HuH-7.5 (cell line): ENCODE measurements at regions not wholly inside any gene's neighbourhood (a gene's known extent, or its start where the extent isn't known, plus 50 kb on each side); places are given as distances from the start of the nearest gene placed in this dataset.

Experiments
- DNase-seq: peaks from one replicate; pipeline ENCODE4 v3.0.0; 2011; ENCODE audit warnings: low spot score

DNA sequence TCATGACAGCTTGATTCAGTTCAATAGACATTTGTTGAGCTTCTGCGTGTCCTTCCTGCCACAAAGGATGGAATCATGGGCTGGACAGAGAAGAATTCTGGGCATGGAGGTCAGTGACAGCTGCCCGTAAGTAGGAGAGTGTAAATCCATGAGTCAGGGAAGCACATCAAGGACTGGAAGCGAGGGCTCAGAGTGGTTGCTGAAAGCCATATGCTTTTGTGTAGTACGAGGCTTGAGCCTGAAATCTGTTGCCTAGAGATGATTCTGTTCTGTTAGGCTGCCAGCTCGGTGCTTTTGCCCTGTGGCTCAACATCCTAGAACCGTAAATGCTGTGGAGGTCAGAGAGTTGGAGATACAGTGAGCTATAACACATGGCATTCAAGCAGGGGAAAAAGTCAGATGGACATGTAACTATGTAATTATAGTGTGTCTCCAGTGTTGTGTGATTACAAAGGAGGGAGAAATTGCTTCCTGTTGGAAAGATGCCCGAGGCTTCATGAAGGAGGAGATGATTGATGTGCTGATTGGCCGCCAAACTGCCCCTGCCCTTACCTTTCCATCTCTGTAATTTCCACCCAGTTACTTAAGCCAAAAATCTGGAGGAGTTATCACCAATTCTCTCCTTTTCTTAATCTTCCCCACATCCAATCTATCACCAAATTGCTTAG is 92.8 kb upstream of the CACNA1E start:
- DNase-seq = no peak

DNA sequence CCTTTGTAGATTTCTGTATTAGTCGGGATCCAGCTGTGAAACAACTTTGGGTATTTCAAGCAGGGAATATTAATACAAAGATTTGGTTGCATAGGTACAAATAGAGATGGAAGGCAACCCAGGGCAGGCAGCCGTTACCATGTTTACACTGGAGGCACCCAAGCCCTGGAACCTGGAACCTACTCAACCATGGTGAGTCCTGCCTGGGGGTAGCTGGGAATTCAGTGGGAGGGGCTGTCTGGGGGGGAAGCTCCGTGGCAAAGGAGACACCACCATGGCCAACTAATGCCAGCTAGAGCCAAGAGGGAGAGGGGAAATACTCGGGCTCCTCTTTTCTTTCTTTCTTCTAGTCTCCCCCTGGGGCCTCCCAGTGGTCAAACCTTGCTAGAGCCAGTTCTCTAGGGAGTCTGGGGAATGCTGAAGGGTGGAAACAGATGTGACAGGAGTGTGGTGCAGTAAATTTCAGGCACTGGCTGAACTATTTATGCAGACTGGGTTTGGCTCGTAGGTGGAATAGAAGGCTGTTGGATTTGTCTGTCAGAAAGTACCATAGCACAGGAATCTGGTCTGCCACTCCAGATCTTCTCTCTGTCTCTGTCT is 91.9 kb upstream of the CACNA1E start:
- DNase-seq = no peak

DNA sequence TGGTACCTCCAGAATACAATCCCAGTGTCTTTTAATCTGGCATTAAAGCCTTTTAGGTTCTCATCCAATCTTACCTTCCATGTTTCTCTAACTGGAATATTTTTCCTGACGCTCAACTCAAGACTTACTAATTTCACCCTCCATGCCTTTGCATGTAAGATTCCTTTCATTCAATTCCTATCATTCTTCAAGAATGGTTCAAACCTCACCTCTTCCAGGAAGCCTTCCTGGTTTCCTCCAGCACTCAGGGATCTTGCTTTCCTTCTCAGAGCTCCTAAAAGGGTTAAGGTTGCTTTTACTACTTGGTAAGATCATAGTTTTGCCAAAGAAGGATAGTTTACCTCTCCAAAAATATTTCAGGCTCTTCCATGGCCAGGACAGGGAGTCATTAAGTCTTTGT is 91.2 kb upstream of the CACNA1E start:
- no peak for DNase-seq

DNA sequence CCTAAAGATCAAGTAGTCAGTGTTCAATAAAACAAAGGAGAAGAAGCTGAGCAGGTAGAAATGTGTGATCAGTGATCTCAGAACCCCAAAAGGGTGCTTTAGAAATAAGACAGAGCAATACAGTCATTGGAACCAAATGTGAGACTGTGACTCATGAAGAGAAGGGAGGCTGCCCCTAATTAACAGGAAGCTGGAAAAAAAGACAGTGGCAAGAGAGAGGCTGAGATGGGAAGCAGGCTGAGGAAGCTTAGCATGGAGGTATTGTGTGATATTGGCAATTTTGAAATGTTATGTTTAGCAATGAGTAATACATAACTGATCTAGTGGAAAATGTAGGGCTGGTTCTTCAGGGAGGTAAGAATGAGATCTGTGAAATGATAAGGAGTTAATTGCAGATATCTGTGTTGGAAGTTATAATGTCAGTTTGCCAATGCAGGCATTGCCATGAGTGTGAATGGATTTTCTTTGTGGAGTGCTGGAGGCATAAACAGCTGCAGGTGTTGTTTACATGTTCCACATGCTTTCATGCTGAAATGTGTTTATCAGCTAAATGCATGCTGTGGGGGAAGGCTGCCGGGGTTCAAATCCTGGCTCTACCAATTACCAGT is 90.6 kb upstream of the CACNA1E start:
- no peak for DNase-seq

DNA sequence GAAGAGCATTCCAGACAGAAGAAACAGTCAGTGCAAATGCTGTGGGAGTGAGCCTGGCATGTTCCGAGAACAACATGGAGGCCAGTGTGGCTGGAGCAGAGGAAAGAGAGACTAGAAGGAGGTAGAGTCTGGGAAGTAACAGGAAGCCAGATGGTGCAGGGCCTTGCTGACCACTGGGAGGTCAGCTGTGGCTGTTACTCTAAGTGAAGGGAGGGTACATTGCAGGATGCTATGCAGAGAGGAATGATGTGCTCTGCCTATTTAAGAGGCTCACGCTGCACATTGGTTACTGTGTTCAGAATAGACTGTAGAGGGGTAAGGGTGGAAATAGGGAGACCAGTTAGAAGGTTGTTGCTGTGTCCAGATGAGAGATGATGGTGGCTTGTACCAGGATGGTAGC is 88.6 kb upstream of the CACNA1E start:
- no peak for DNase-seq

DNA sequence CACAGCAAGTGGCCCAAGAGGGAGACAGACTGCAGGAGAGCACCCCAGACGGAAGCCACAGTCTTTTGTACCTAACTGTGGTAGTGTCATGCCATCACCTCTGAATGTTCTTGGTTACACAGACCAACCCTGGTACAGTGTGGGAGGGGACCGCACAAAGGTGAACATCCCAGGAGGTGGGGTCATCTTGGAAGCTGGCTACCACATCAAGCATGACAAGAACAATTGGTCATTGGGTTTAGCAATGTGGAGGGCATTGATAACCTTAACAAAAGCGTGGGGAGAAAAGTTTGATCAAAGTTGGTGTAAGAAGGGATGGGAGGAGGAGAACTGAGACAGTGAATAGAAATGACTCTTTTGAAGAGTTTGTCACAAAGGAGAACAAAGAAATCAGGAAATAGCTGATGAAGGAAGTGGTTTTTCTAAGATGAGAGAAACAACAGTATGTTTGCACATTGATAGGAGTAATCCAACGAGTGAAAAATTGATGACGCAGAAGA is 87.1 kb upstream of the CACNA1E start:
- DNase-seq = no peak

DNA sequence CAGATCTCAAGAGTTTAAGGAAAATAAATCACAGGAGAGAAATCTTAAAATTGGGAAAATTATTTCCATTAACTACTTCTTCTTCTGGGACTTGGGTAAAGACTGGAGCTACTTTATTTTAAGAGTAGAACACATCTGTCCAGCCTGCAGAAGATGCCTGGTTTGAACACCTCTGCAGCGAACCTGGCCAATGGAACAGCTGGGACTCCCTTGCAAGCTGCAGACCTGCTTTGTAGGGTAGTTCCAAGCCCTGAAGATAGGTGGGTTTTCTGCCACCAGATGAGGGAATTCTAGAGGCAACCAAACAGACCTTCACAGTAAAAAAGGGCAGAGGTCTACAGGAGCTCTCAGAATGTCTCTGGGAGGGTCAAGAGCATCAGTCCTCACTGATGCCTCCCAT is 86.5 kb upstream of the CACNA1E start:
- DNase-seq = no peak

DNA sequence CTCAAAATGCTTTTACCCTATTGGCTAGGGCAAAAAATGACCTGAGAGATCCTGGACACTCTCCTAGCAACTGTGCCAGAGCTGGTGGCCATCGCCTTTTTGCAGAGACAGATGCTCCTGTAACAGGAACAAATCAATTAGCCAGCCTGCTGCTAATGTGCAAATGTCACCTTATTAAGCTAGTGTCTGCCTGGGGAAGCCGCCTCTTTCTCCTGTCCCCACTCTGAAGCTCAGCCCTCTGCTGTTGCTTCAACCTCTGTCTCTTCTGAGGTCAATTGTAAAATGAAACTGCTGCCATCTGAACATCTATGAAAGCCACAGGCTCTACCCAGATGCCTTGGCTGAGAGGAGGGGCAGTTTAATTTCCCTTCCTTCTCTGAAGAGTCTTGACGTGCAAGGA is 85.5 kb upstream of the CACNA1E start:
- DNase-seq = no peak

DNA sequence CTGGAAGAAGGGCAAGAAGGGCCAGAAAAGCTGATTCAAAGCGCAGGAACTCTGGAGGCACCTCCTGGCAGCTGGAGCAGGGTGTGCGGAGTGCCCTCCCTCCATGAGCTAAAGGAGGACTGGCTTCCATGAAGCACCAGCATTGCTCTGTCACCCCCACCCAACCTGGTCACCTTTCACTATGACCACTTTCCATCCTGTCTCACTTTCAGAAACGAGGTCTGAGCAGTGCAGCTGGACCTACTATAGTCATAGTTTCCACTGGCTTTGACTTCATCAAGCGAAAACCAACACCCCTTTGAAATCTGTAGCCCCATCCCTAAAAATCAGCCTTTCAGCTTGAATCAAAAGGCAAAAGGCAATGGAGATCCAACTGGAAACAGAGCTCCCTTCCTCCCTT is 84.8 kb upstream of the CACNA1E start:
- no peak for DNase-seq

DNA sequence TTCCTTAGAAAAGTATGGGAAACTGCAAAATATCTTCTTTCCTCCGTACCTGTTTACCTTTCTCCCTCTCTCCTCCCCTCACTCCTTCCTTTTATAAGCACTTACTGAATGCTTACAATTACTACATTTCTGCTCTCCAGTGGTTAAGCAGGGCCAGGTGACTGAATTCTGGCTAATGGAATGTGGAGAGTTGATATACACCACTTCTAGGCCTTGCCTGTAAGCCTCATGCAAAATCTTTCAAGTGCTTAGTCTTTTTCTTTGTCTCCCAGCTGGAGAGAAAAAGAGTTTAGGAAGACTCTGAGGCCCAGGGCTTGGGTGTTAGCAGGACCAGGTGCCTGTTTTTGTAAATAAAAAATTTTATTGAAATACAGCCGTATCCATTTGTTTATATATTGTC is 77.7 kb upstream of the CACNA1E start:
- DNase-seq = no peak

DNA sequence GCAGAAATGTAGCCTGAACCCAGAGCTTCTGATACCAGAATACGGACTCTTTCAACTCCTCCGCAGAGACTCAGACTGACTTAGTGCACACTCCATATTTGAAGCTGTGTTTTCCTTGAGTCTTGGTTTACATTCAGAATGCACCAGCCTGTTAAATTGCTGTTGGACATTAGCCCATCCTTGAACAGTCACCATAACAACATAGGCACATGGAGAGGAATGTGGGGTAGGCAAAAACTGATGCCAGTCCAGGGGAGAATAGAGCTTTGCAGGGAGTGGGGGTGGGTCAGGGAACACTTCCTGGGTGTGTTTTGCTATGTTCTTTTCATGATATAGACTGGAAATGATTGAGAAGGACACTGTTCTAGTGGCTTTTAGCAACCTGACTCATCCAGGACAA is 76.3 kb upstream of the CACNA1E start:
- no peak for DNase-seq

DNA sequence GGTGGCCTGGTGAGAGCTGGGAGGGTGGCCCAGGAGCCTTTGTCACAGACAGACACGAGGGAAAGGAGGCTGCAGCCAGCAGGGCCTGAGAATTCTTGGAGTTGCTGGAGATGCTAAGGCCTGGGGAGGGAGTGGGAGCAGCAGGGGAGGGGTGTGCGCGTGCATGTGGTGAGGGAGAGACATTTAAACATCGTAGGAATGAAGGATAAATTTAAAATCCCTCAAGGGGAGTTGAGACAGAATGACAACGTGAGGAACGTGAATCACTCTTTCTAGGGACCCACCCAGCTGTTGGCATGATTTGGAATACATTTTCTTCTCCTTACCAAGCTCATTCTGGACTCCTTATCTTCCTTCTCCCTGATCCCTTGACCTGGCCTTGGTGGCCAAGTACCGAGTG is 73.3 kb upstream of the CACNA1E start:
- DNase-seq = no peak

DNA sequence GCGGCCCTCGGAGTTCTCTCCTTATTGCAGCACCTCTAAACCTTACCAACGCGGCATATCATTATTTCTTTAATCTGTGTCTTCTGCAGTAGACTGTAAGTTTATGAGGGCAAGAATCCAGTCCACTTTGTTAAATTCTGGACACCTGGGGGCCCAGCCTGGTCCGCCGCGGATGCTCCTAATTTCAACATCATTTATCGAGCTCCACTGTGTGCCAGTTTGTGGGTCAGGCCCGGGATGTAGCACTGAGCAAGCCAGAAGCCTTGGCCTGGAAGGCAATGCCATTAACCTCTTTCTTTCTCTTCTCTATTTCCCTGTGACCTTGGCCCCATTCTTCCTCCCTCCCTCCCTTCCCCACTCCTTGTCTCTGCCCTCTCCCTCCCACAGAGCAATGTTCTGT is 70.6 kb upstream of the CACNA1E start:
- DNase-seq = no peak

DNA sequence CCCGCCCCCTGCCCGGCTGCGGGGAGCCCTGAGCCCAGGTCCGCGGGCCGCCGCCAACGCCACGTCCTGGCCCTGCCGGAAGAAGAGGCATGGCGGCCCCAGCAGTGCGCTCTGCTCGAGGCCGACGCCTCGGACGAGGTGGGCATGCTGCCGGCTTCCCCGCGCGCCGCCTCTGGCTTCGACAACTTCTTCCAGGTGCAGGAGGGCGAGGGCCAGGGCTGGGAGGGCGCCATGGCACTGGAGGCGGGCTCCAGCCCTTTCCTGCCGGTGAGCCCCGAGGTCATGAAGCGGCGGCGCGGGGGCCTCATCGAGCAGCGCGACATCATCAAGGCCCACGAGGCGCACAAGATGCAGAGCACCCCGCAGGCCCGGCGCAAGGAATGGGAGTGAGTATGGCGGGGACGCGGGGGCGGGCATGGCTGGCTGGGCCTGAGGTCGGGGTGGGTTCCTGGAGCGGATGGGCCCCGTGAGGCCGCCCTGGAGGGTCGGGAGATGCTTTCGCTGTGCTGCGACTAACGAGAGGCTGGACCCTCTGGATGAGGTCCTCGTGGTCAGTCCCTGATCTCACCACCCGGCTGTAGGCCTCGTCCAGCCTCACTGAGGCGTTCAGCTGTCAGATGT is 70.0 kb upstream of the CACNA1E start:
- DNase-seq = no peak

DNA sequence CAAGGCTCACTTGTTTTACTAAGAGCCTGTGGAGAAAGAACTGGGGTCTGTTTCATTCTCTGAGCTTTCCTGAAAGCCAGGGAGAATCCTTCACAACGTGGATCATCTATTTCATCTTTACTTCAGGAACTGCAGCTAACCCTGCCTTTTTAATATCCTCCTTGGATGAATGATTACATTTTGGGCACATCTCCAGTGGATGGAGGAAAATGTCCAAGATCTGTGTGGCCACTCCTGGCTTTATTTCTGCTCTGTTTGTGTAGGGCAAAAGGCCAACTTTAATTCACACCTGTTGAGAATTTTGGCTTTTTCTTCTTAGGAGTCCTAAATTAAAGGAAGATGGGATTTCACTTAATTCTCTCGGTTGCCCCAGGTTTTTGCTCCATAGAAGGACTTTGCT is 69.5 kb upstream of the CACNA1E start:
- no peak for DNase-seq

DNA sequence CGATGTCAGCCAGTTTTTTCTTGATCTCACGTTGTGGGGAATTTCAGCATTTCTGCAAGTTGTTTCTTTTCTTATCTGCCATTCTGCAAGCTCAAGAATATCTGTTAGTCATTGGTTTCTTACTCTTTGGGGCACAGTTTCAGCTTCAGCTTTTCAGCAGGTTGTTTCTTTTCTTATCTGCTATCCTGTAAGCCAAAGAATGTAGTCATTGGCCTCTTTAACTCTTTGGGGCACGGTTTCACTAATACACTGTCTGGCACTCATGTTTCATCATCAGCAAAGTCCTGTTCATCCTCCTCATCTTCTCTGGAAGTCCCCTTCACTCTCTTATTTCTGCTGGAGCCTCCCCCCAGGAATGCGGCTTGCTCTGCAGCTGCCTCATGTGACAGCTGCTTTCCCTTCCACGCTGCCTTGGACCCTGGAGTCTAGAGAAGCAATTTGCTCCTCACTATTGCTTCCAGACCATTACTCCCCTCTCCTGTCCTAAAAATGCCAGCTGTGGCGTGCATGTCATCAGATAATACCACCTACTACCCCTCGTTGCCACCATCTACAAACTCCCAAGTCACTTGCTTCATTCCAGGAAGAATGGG is 67.0 kb upstream of the CACNA1E start:
- no peak for DNase-seq

DNA sequence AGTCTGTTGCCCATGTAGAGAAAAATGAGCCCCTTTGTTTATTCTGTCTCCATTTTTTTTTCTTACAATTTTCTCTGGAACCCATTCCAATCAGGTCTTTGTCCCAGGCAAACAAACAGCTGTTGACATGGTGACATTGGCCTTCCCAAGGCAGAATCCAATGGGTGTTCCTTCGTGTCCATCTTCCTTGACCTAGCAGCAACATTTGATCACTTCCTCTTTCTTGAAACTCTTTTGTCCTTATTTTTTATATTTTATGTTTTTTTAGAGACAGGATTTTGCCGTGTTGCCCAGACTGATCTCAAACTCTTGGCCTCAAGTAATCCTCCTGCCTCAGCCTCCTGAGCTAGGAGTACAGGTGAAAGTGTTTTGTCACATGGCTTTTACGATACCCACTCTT is 65.4 kb upstream of the CACNA1E start:
- DNase-seq = no peak

DNA sequence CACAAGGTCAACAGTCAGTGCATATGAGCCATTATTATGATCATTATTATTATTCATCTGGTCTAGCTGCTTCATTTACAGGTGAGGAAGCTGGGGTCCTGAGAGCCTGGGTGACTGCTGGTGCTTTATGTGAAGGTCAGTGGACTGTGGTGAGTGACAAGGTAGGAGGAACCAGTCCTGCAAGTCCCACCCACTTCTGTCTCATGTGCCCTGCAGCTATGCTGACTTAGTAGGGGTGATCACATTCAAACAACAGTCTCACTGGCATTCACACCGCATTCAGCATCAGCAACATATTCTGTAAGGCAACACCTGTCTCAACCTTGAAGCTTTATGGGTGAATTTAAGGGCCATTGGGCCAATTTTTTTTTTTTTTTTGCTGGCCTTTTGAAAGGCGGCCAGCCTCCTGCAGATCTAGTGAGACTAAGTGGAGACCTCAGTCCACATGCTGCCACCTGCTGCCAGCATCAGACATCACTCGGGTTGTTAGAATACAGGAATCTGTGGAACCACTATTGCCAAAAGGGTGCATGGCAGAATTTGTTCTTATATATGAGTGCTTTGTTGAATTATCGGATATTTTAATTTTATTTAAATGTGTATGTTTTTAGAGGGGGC is 59.9 kb upstream of the CACNA1E start:
- peak; percentile 52 for DNase-seq

DNA sequence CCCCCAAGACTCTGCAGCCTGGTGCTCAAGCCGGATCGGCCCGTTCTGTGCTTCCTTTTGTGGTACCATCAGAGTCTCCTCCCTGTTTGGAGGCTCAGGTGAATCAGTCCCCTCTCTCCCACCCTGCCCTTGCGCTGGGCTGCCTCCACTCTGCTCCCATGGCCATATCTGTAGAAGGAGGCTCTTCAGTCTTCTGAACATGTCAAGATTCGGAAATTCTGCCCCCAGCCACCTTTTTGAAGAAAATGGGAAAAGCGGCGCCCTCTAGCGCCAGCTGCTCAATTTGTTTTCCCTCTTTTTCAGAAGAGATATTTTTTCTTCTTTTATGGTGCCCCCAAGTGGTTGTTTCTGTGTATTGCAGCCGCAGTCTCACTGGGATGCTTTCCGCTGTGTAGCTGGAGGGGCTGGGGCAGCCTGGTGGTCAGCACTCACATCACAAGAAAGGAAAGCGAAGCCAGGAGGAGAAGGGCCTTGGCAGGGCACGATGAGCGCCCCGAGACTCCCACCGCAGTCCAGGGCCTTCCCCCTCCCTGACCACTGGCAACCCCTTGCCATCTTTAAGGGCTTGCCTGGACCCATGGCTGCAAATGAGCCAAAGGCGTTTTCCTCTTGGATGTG is 58.4 kb upstream of the CACNA1E start:
- DNase-seq = peak; percentile 59

DNA sequence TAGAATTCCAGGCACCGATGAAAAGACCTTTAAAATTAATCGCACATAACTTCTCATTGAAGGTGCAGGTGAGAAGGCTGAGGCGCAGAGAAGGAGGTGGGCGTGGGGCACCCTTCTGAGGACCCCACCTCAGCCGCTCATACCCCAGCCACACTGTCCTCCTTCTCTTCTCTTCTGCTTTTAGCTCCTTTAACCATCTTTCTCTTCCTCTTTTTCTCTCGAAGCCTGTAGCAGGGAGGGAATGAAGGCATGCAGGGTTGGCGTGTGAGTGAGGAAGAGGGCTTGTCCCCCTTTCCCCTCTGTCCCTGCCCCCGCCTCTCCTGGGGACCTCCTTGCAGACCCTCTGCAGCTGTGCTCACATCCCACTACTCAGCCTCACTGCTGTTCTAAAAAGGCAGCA is 57.8 kb upstream of the CACNA1E start:
- DNase-seq = no peak

DNA sequence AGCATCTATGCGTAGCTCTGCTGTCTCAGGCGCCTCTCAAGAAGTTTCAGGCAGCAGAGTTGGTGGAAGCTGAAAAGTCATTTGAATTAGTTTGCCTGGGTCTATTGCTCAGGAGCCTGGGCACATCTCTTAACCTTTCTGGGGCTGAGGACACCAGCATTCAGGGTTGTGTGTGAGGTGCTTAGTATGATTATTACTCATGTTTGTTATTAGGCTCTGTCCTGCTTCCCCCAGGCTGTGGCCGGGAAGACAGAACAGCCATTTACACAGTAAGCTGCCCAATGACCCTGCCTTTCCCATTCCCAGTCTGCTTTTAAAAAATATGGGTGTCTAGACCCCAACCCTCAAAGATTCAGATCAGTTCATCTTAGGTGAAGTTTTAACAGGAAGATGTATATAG is 53.9 kb upstream of the CACNA1E start:
- DNase-seq = no peak
